ENCODE measurements at regions not wholly inside any gene's neighbourhood (a gene's known extent, or its start where the extent isn't known, plus 50 kb on each side); places are given as distances from the start of the nearest gene placed in this dataset.
A peak's percentile ranks its signal among the peaks of the same experiment; 100 is the strongest.

GRCh38 chr12:98403936-98404335, 111.5 kb upstream of the TMPO start:
- DNase-seq: no peak

DNA sequence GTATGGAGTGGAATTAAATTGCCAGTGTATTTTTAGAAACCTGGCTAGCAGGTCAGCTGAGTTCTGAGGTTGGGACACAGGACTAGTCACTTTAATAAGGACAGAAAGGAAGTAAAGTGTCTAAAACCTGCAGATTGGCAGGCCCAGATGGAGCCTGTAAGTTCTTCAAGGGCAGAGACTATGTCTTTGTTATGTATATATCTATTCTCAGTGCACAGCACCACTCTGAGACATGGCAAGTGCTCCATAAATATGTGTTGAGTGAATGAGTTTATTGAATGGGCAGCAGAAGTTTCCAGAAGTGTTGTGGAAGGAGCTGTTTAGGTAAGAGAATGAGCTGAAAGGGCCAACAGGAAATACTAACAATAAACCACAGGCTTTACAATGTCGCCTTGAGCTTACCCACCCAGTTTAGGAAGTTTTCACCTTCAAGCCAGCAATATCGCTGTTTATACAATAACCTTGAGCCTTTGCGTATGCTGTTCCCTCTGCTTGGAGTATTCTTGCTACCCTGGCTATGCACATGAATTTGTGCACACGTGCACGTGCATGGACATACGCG, 109.5 kb upstream of the TMPO start:
- no peak for DNase-seq

- no peak for DNase-seq
Measured at GRCh38 chr12:98406378-98406777, 109.0 kb upstream of the TMPO start.

DNA sequence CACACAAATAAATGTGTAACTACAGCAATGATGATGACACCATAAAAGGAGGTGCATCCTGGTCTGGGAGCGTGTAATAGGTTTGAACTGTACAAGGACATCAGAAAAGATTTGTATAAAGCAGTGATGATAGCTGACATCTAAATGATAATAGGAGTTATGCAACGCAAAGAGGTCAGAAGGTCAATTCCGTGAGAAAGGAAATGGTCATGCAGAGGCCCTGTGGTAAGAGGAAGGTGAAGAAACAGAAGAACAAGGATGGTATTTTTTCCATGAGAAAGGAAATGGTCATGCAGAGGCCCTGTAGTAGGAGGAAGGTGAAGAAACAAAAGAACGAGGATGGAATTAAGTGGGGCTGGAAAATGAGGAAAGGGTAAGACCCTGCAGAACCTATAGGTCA, 106.7 kb upstream of the TMPO start:
- DNase-seq: no peak

GRCh38 chr12:98409548-98409947, 105.8 kb upstream of the TMPO start:
- DNase-seq: no peak

- DNase-seq: no peak
Measured at GRCh38 chr12:98410356-98410755, 105.0 kb upstream of the TMPO start.

DNA sequence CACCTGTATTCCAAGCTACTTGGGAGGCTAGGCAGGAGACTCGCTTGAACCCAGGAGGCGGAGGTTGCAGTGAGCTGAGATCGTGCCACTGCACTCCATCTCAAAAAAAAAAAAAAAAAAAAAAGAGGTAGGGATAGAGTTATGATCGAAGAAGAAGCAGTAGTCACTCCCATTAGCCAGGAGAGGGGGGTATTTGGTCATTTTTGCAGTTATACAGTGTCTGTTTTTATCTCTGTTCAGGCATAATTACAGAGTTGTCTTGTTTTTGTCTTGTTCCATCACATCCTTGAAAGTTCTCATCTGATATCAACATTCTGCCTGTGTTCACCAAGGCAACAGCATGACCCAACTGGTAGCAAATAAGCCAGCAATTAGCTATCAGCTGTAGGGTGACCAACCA, 98.5 kb upstream of the TMPO start:
- no peak for DNase-seq

GRCh38 chr12:98417266-98417665, 98.1 kb upstream of the TMPO start:
- no peak for DNase-seq

- peak; percentile 90 for DNase-seq
Measured at GRCh38 chr12:98418357-98419075, 96.9 kb upstream of the TMPO start.

DNA sequence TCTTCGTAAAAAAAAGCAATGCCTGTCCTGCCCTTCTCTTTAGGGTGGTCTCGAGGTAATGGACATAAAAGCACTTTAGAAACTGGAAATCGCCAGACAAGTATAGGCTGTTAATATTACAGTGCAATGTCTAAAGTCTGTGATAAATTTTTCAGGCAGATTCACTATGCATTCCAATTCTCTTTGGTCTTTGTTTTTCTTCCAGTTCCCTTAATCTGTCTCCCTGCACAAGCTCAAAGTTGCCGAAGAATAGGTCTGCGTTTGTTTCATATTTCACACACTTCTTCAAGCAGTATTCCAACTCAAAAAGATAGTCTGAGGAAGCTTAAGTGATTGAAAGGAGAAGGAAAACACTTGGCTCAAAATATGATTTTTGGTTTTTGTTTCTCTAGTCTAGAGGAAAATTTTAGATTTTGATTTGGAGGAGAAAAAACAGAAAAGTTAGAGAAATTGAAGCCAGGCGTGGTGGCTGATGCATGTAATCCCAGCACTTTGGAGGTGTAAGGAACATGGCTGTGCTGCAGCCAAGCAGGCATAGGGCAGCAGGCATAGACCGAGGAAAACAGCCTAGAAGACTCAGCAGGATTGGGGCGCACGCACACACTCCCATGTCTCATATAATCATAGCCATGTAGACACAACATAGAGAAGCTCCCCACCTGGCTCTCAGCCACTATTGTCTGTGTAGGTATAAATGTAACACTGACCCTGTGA, 96.2 kb upstream of the TMPO start:
- DNase-seq: no peak

DNA sequence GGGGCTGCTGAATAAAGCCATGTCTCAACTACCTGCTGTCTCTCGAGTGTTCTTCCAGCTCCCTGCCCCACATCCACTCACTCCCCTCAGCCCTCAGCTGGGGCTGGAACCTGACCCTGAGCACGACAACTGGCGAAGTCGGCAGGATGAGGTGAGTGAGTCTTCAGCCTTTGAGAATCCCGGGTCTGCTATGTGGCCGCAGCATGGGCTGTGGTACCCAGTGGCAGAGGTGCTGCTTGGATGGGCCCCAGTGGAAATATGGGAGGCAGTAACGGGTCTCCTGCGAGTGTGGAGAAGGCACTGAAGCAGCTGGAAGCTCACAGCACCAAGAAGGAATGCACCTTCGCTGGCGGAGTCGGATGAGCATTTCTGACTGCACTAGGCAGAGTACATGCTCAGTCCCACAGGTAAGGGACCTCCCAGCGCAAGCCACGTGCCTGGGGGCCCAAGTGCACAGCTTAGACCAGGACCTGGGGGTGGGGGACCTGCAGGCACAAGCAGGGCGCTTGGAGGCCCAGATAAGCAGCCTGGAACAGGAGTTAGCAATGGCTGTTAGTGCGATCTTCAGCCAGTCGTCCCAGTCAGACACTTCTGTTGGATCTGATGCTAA, 95.5 kb upstream of the TMPO start:
- no peak for DNase-seq

DNA sequence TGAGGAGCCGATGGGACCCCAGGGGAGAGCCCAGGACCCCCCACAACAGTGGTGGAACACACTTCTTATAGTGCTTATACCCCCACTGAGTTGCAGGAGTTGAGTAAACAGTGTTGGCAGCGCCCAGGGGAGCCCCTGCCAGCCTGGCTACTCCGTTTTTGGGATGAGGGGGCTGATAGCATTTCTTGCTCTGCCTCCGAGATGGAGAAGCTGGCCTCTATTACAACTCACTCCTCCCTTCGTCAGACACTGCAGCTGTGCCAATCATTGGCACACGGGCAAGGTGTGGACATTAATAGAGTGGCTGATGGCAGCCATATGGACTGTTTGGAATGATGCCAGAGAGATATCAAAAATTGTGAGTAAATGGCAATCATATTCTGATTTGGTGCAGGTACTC, 94.9 kb upstream of the TMPO start:
- DNase-seq: no peak

DNA sequence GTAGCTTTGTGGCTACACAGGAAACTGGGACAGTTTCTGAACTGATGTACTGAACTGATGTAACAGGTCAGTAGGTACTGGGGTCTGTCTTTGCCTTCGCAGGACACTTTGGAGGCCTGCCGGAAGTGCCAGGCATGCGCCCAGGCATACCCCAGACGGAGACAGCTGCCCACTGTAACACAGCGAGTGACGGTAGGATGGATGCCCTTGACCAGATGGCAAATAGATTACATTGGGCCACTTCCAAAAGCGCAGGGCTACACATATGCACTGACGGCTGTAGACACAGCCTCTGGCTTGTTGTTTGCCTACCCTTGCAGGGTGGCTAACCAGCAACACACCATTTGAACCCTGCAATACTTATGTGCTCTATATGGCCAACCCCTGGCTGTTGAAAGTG, 94.1 kb upstream of the TMPO start:
- no peak for DNase-seq

DNA sequence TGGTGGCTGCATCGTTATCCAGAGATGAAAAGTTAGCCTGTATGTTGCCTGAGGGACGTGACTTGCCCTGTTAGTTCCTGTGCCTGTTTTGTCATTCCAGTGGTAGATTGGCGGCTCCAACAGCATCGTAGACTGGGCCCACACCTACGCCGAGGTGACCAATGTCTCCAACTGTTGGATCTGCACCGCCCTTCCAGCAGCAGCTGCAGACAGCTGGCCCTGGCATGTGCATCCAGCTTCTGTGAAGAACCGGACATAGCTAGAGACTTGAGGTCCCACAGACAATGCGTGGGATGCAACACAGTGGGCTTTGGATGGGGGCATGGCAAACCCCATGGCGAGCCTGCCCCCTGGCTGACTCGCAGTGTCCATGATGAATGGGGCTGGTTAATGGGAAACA, 93.0 kb upstream of the TMPO start:
- no peak for DNase-seq

DNA sequence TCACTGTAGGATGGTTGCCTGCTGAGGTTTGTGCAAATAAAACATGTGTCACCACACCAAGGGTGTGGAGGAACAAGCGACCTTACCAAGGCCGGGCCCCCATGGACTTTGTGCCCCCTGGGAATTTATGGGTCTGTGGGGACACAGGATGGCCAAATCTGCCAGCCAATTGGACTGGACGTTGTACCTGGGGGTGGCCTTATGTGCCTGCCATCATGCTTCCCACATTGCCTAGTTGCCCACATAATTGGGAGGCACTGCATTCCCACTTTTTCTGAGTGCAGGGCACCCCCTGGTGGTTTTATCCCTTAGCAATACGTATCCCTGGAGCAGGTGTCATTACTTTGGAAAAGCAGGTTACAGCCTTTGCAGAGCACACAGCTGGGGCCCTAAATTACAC, 92.6 kb upstream of the TMPO start:
- no peak for DNase-seq

GRCh38 chr12:98423963-98424362, 91.4 kb upstream of the TMPO start:
- DNase-seq: no peak

DNA sequence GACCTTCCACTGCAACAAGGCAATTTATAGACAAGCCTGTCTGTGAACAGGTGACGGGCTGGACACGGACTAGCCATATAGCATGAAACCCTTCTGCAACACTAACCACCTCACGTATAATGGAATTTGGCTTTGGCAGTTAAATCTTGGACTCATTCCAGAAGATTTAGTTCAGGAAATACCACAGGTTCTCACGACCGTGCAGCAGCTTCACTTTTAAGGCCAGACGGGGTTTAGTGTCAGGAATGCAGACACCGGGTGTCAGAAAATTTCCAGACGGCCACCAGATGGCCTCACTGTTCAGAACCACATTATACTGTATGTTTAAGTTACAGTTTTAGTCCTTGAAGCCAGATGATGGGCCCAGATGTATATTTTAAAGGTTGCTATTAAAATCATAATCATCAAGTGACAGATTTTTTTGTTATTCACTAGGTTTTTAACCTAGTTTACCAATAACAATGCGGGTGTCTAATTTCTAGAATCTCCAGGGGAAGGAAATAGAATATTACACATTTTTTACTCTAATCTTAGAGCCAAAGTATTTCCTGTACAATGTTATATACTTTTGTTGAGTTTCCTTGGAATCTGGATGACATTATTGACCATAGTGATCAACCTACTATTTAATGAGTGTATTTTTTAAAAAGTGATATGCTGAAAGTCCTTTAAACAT, 90.5 kb upstream of the TMPO start:
- DNase-seq: peak; percentile 72

- no peak for DNase-seq
Measured at GRCh38 chr12:98425859-98426258, 89.5 kb upstream of the TMPO start.

GRCh38 chr12:98431089-98431488, 84.3 kb upstream of the TMPO start:
- no peak for DNase-seq

DNA sequence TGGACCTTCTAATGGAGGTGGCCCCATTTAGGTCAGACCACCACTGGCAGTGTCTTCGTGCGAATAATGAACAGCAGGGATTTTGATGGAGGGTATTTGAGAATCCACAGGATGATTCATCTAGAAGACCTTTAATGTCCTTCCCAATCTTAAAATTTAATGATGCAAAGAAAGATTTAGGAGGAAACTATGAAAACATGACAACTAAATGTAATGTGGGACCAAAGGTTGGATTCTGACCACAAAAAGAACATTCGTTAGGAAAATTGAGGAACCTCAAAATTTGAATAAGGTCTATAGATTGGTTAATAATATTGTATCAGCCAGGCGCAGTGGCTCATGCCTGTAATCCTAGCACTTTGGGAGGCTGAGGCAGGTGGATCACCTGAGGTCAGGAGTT, 78.2 kb upstream of the TMPO start:
- DNase-seq: no peak

DNA sequence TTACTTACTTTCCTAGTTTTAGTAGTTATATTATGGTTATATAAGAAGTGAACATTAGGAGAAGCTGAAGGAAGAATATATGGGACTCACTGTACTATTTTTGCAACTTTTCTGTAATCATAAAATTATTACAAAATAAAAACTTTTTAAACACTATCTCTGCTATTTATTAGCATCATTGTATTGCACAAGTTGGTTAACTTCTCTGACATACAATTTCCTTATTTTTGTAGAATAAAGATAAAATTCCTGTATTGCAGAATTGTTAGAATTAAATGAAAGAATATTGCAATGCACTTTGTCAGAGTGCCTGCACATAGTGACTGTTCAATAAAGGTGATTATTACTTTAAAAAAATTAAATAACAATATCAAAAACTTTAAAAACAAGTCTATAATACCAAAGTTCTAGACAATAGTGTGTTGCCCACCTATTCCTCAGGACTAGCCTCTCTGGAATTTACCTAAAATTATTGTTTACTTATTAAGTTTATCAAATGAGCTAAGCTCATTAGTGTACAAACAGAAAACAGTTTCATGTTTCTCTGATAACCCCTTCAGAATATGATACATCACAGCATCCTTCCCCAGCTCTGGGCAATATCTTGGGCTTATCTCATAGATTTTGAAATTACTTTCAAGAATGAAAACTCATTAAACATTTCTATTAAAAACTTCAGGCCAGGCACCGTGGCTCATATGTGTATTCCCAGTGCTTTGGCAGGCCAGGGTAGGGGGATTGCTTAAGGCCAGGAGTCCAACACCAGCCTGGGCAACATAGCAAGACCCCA, 77.4 kb upstream of the TMPO start:
- no peak for DNase-seq

- no peak for DNase-seq
Measured at GRCh38 chr12:98438656-98439230, 76.6 kb upstream of the TMPO start.

Data from skin of body (tissue), 1 donor.